Activated CD4-positive, alpha-beta T cell treated with anti-CD3 and anti-CD28 coated beads for 36 hours (primary cell): ENCODE measurements at regions not wholly inside any gene's neighbourhood (a gene's known extent, or its start where the extent isn't known, plus 50 kb on each side); places are given as distances from the start of the nearest gene placed in this dataset.
"Not testable (repeated sequence)": the region's sequence is repeated elsewhere in the genome, so short reads cannot be mapped to it uniquely, and the experiment has no call there.

ENCODE experiments used
- ATAC-seq: fragments of 200-7000 bp; cut with Tn5 transposase; one replicate; pipeline ENCODE4 v1.10.0; 2021; ENCODE audit warnings: mild to moderate bottlenecking, moderate library complexity
- CTCF ChIA-PET: fragments of 350-600 bp; sonication (Branson Sonifier 250); formaldehyde crosslinking; loops from one replicate; lab custom pipeline; 2021; ENCODE audit warnings: antibody characterized with exemption; lab: Charles Lee
- POLR2A ChIA-PET: fragments of 350-600 bp; sonication (Branson Sonifier 250); formaldehyde crosslinking; loops from one replicate; lab custom pipeline; 2021; ENCODE audit warnings: antibody characterized with exemption, inconsistent platforms; lab: Charles Lee
- DNase-seq: peaks from one replicate; pipeline ENCODE4 v3.0.0-alpha.2; 2020
- H3K27ac Mint-ChIP-seq: one replicate; pipeline ENCODE4 v1.8.0; 2021; ENCODE audit warnings: mixed read lengths
- H3K27me3 Mint-ChIP-seq: one replicate; pipeline ENCODE4 v1.8.0; 2021; ENCODE audit warnings: mixed read lengths
- H3K36me3 Mint-ChIP-seq: one replicate; pipeline ENCODE4 v1.8.0; 2021; ENCODE audit warnings: low read depth, mixed read lengths
- H3K4me1 Mint-ChIP-seq: one replicate; pipeline ENCODE4 v1.8.0; 2021; ENCODE audit warnings: mixed read lengths
- H3K4me3 Mint-ChIP-seq: one replicate; pipeline ENCODE4 v1.8.0; 2021; ENCODE audit warnings: mild to moderate bottlenecking, moderate library complexity, mixed read lengths
- H3K9me3 Mint-ChIP-seq: one replicate; pipeline ENCODE4 v1.8.0; 2021; ENCODE audit warnings: low read depth, mixed read lengths
- intact Hi-C, 2 experiments: fragments of 100-400 bp; cut with DNase I in 1 of 2; cut with micrococcal nuclease in 1 of 2; formaldehyde crosslinking; loops; one replicate each; pipeline versions ENCODE4 v1.14.2 to v1.15.1; 2022 to 2024; cut with DNase I, micrococcal nuclease

DNA sequence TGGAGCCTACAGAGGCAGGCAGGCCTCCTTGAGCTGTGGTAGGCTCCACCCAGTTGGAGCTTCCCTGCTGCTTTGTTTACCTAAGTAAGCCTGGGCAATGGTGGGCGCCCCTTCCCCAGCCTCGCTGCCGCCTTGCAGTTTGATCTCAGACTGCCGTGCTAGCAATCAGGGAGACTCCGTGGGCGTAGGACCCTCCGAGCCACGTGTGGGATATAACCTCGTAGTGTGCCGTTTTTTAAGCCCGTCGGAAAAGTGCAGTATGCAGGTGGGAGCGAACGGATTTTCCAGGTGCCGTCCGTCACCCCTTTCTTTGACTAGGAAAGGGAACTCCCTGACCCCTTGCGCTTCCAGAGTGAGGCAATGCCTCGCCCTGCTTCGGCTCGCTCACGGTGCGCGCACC is 176.9 kb downstream of the TTC6 start:
- DNase-seq, H3K27ac Mint-ChIP-seq, intact Hi-C loops, H3K27me3 Mint-ChIP-seq, CTCF ChIA-PET, H3K9me3 Mint-ChIP-seq, H3K4me3 Mint-ChIP-seq, ATAC-seq, H3K36me3 Mint-ChIP-seq, POLR2A ChIA-PET, H3K4me1 Mint-ChIP-seq: not testable (repeated sequence)

- intact Hi-C loops = no loop called here
- no peak for ATAC-seq
- H3K9me3 Mint-ChIP-seq = peaks cover 14% of the 10 kb centered on the region
Observed at GRCh38 chr14:37776791-37777499, 181.5 kb downstream of the TTC6 start.

DNA sequence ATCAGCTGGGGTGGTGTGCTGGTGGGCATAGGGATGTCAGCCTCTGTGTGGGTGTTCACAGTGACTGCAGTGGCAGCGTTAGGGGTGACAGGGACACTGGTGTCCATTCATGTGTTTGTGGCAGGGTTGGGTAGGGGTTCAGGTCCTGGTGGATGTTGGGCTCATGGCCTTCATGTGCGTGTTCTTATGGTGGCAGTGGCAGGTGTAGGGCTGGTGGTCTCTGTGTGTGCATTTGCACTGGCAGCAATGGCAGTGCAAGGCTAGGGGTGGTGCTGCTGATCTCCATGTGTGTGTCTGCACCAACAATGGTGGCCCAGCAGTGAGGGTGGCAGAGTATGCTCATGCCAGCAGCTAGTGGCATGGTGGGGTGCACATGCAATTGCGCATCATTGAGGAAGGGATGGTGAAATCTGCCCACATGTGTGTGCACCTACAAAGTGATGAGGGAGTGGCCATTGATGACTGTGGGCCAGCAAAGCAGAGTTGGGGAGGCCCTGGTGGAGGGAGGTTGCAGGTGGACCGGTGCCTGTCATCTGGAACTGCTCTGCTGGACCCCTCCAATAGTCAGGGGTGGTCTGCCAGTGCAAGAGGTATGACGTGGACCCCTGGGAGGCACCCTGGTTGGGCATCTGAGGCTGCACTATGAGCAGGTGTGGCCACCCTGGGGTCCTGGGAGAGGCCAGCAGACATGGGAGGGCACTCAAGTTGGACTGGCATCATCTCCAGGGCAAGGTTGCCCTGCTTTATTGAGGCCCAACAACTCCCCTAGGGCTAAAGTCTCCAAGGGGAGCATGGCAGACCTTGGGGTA is 182.9 kb downstream of the TTC6 start:
- Mint-ChIP-seq H3K27ac (no peak overlapping the region), H3K9me3 (peaks cover 14% of the 10 kb centered on the region), H3K27me3 (no peaks in the 10 kb centered on the region), H3K4me1 (no peaks in the 10 kb centered on the region), H3K4me3 (no peak overlapping the region), H3K36me3 (no peaks in the 10 kb centered on the region)
- DNase-seq (no peak), ATAC-seq (no peak)
- CTCF ChIA-PET = interaction anchor here (0.6 kb wide), 1 partner anchor 567 kb away, joined by 3 read pairs; no protein-coding TSS in a partner anchor
- intact Hi-C loops = no loop called here
- POLR2A ChIA-PET = no interaction called here

More at GRCh38 chr14:37776791-37777499, 181.5 kb downstream of the TTC6 start:
- no peak for DNase-seq
- ChIA-PET CTCF (interaction anchor here (0.7 kb wide), 1 partner anchor 99 kb away, joined by 3 read pairs; no protein-coding TSS in a partner anchor), POLR2A (no interaction called here)
- H3K27ac Mint-ChIP-seq = no peak overlapping the region
- H3K36me3 Mint-ChIP-seq = no peaks in the 10 kb centered on the region
- H3K4me1 Mint-ChIP-seq = no peaks in the 10 kb centered on the region
- no peaks in the 10 kb centered on the region for H3K27me3 Mint-ChIP-seq
- no peak overlapping the region for H3K4me3 Mint-ChIP-seq

GRCh38 chr14:37779480-37779879 is 184.1 kb downstream of the TTC6 start:
- Mint-ChIP-seq H3K4me1 (no peaks in the 10 kb centered on the region), H3K9me3 (peaks cover 16% of the 10 kb centered on the region), H3K27ac (no peak overlapping the region), H3K4me3 (no peak overlapping the region), H3K36me3 (no peaks in the 10 kb centered on the region), H3K27me3 (no peaks in the 10 kb centered on the region)
- intact Hi-C loops = no loop called here
- ChIA-PET POLR2A (no interaction called here), CTCF (interaction anchor here (0.6 kb wide), 1 partner anchor 568 kb away, joined by 3 read pairs; no protein-coding TSS in a partner anchor)
- ATAC-seq = no peak
- DNase-seq = no peak

DNA sequence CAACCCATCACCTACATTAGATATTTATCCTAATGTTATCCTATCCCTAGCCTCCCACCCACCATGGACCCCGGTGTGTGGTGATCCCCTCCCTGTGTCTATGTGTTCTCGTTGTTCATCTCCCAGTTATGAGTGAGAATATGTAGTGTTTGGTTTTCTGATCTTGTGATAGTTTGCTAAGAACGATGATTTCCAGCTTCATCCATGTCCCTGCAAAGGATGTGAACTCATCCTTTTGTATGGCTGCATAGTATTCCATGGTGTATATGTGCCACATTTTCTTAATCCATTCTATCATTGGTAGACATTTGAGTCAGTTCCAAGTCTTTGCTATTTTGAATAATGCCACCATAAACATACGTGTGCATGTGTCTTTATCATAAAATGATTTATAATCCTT is 185.3 kb downstream of the TTC6 start:
- POLR2A ChIA-PET, CTCF ChIA-PET, DNase-seq, intact Hi-C loops, H3K27ac Mint-ChIP-seq, H3K27me3 Mint-ChIP-seq, H3K4me1 Mint-ChIP-seq, H3K36me3 Mint-ChIP-seq, ATAC-seq, H3K4me3 Mint-ChIP-seq: not testable (repeated sequence)
- peaks cover 12% of the 10 kb centered on the region for H3K9me3 Mint-ChIP-seq

DNA sequence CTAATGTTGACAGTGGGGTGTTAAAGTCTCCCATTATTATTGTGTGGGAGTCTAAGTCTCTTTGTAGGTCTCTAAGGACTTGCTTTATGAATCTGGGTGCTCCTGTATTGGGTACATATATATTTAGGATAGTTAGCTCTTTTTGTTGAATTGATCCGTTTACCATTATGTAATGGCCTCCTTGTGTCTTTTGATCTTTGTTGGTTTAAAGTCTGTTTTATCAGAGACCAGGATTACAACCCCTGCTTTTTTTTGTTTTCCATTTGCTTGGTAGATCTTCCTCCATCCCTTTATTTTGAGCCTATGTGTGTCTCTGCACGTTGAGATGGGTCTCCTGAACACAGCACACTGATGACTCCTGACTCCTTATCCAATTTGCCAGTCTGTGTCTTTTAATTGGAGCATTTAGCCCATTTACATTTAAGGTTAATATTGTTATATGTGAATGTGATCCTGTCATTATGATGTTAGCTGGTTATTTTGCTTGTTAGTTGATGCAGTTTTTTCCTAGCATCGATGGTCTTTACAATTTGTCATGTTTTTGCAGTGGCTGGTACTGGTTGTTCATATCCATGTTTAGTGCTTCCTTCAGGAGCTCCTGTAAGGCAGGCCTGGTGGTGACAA is 188.9 kb downstream of the TTC6 start:
- POLR2A ChIA-PET, ATAC-seq, CTCF ChIA-PET, intact Hi-C loops, H3K4me3 Mint-ChIP-seq, H3K27me3 Mint-ChIP-seq, H3K4me1 Mint-ChIP-seq, H3K27ac Mint-ChIP-seq, H3K36me3 Mint-ChIP-seq, DNase-seq: not testable (repeated sequence)
- peaks cover 12% of the 10 kb centered on the region for H3K9me3 Mint-ChIP-seq

- H3K27me3 Mint-ChIP-seq = not testable (repeated sequence)
Observed at GRCh38 chr14:37784827-37785223, 189.4 kb downstream of the TTC6 start.

GRCh38 chr14:37785298-37785697 is 189.9 kb downstream of the TTC6 start:
- DNase-seq, H3K27ac Mint-ChIP-seq, H3K27me3 Mint-ChIP-seq, CTCF ChIA-PET, H3K36me3 Mint-ChIP-seq, ATAC-seq, POLR2A ChIA-PET, H3K4me1 Mint-ChIP-seq, intact Hi-C loops, H3K4me3 Mint-ChIP-seq: not testable (repeated sequence)
- H3K9me3 Mint-ChIP-seq = peaks cover 12% of the 10 kb centered on the region

More at GRCh38 chr14:37784827-37785223, 189.4 kb downstream of the TTC6 start:
- peaks cover 12% of the 10 kb centered on the region for H3K9me3 Mint-ChIP-seq
- H3K4me1 Mint-ChIP-seq, H3K36me3 Mint-ChIP-seq, H3K27ac Mint-ChIP-seq, intact Hi-C loops, POLR2A ChIA-PET, DNase-seq, CTCF ChIA-PET, H3K4me3 Mint-ChIP-seq, ATAC-seq: not testable (repeated sequence)

DNA sequence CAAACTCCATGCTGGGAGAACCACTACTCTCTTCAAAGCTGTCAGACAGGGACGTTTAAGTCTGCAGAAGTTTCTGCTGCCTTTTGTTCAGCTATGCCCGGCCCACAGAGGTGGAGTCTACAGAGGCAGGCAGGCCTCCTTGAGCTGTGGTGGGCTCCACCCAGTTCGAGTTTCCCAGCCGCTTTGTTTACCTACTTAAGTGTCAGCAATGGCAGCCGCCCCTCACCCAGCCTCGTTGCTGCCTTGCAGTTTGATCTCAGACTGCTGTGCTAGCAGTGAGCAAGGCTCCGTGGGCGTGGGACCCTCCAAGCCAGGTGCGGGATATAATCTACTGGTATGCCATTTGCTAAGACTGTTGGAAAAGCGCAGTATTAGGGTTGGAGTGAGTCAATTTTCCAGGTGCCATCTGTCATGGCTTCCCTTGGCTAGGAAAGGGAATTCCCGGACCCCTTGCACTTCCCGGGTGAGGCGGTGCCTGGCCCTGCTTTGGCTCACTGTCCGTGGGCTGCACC is 190.7 kb downstream of the TTC6 start:
- H3K27ac Mint-ChIP-seq, H3K36me3 Mint-ChIP-seq, ATAC-seq, intact Hi-C loops, POLR2A ChIA-PET, H3K4me1 Mint-ChIP-seq, H3K27me3 Mint-ChIP-seq, DNase-seq, H3K4me3 Mint-ChIP-seq, CTCF ChIA-PET, H3K9me3 Mint-ChIP-seq: not testable (repeated sequence)

- CTCF ChIA-PET = interaction anchor here (0.9 kb wide), 1 partner anchor 14 kb away, joined by 3 read pairs; no protein-coding TSS in a partner anchor
- intact Hi-C loops = no loop called here
- ATAC-seq = no peak
- DNase-seq = no peak
- Mint-ChIP-seq H3K36me3 (no peaks in the 10 kb centered on the region), H3K27me3 (no peaks in the 10 kb centered on the region), H3K4me1 (no peaks in the 10 kb centered on the region), H3K9me3 (peaks cover 3% of the 10 kb centered on the region), H3K4me3 (no peak overlapping the region), H3K27ac (no peak overlapping the region)
- POLR2A ChIA-PET = no interaction called here
Observed at GRCh38 chr14:37787879-37788494, 192.6 kb downstream of the TTC6 start.
